ENCODE measurements at regions not wholly inside any gene's neighbourhood (a gene's known extent, or its start where the extent isn't known, plus 50 kb on each side); places are given as distances from the start of the nearest gene placed in this dataset.

DNA sequence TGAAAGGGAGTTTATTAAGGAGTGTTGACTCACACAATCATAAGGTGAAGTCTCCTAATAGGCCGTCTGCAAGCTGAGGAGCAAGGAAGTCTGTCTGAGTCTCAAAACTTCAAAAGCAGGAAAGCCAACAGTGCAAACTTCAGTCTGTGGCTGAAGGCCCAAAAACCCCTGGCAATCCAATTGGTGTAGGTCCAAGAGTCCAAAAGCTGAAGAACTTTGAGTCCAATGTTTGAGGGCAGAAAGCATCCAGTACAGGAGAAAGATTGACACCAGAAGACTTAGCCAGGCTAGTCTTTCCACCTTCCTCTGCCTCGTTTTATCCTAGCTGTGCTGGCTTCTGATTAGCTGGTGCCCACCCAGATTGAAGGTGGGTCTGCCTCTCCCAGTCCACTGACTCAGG lies 535.2 kb downstream of the ARAP2 start:
- Histone ChIP-seq H3K27me3 (ENCODE audit: insufficient read depth, low read length) (no peaks in the 10 kb centered on the region), H3K4me2 (ENCODE audit: low read length) (no peak overlapping the region), H3K9me2 (ENCODE audit: low read depth, low read length) (no peaks in the 10 kb centered on the region), H3K4me1 (ENCODE audit: insufficient read depth, low read length, severe bottlenecking) (no peaks in the 10 kb centered on the region), H3K9me3 (ENCODE audit: low read length) (peaks cover 6% of the 10 kb centered on the region; the same call in 1 of the 2 replicates), H3F3A (ENCODE audit: insufficient read depth, low read length) (no peaks in the 10 kb centered on the region), H3K9ac (ENCODE audit: low read length) (no peak overlapping the region), H3K36me3 (ENCODE audit: insufficient read depth, low read length) (no peaks in the 10 kb centered on the region), H2AFZ (ENCODE audit: low read length) (no peak overlapping the region), H3K4me3 (ENCODE audit: low read depth, low read length, poor library complexity, severe bottlenecking) (no peak overlapping the region), H3K27ac (ENCODE audit: low read depth, low read length, poor library complexity, severe bottlenecking) (no peak overlapping the region), H4K20me1 (ENCODE audit: insufficient read depth, low read length) (no peaks in the 10 kb centered on the region), H3K79me2 (ENCODE audit: insufficient read depth, low read length) (no peaks in the 10 kb centered on the region)
- TF ChIP-seq EZH2 (IDR thresholded peaks at IDR 0.05; ENCODE audit: borderline replicate concordance, low read length), result no peak
- TF ChIP-seq, protein P1, sequence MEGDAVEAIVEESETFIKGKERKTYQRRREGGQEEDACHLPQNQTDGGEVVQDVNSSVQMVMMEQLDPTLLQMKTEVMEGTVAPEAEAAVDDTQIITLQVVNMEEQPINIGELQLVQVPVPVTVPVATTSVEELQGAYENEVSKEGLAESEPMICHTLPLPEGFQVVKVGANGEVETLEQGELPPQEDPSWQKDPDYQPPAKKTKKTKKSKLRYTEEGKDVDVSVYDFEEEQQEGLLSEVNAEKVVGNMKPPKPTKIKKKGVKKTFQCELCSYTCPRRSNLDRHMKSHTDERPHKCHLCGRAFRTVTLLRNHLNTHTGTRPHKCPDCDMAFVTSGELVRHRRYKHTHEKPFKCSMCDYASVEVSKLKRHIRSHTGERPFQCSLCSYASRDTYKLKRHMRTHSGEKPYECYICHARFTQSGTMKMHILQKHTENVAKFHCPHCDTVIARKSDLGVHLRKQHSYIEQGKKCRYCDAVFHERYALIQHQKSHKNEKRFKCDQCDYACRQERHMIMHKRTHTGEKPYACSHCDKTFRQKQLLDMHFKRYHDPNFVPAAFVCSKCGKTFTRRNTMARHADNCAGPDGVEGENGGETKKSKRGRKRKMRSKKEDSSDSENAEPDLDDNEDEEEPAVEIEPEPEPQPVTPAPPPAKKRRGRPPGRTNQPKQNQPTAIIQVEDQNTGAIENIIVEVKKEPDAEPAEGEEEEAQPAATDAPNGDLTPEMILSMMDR (IDR thresholded peaks at IDR 0.05; ENCODE audit: low read length), result no peak

DNA sequence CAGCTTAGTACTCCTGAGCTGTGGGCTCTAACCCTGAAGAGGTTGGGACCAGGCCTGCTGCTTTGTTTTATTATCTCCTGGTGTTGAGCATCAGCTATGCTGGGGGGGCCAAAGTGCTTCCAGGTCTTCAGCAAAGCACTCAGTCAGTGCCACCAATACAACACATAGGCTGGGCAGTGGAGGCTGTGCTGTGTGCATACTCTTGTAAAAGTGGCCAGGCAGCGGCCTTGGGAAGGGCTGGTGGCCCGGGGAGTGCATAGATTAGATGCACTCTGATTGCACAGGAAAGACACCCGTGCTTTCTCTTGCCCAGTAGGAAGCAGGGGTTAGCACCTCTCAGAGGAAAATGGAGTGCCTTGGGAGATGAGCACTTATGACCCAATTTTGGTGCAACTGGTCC lies 534.0 kb downstream of the ARAP2 start:
- TF ChIP-seq, protein P1 (IDR thresholded peaks at IDR 0.05; ENCODE audit: low read length), result no peak
- TF ChIP-seq EZH2 (IDR thresholded peaks at IDR 0.05; ENCODE audit: borderline replicate concordance, low read length), result no peak

DNA sequence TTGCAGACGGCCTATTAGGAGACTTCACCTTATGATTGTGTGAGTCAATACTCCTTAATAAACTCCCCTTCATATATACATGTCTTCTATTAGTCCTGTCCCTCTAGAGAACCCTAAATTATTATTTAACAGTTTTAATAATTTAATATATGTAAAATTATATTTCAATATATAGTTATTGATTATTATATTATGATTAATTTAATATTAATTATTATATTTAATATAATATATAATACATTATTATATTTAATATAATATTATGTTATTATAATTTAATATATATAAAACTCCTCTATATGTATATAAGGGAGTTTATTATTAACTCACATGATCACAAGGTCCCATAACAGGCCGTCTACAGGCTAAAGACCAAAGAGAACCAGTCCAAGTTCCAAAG lies 533.2 kb downstream of the ARAP2 start:
- no peaks in the 10 kb centered on the region for H3K4me1 ChIP-seq (ENCODE audit: insufficient read depth, low read length, severe bottlenecking)
- no peaks in the 10 kb centered on the region for H3K36me3 ChIP-seq (ENCODE audit: insufficient read depth, low read length)
- H2AFZ ChIP-seq (ENCODE audit: low read length), result no peak overlapping the region
- H3K9me2 ChIP-seq (ENCODE audit: low read depth, low read length), result no peaks in the 10 kb centered on the region
- peaks cover 6% of the 10 kb centered on the region; the same call in 1 of the 2 replicates for H3K9me3 ChIP-seq (ENCODE audit: low read length)
- H3K4me2 ChIP-seq (ENCODE audit: low read length), result no peak overlapping the region
- H3K9ac ChIP-seq (ENCODE audit: low read length), result no peak overlapping the region
- no peaks in the 10 kb centered on the region for H4K20me1 ChIP-seq (ENCODE audit: insufficient read depth, low read length)
- TF ChIP-seq, protein P1 (IDR thresholded peaks at IDR 0.05; ENCODE audit: low read length), result no peak
- no peak for TF ChIP-seq EZH2 (IDR thresholded peaks at IDR 0.05; ENCODE audit: borderline replicate concordance, low read length)
- H3K27ac ChIP-seq (ENCODE audit: low read depth, low read length, poor library complexity, severe bottlenecking), result no peak overlapping the region
- H3K27me3 ChIP-seq (ENCODE audit: insufficient read depth, low read length), result no peaks in the 10 kb centered on the region
- no peaks in the 10 kb centered on the region for H3F3A ChIP-seq (ENCODE audit: insufficient read depth, low read length)
- no peaks in the 10 kb centered on the region for H3K79me2 ChIP-seq (ENCODE audit: insufficient read depth, low read length)
- H3K4me3 ChIP-seq (ENCODE audit: low read depth, low read length, poor library complexity, severe bottlenecking), result no peak overlapping the region

More for the DNA sequence above, 534.0 kb downstream of the ARAP2 start:
- no peaks in the 10 kb centered on the region for H3F3A ChIP-seq (ENCODE audit: insufficient read depth, low read length)
- no peak overlapping the region for H3K27ac ChIP-seq (ENCODE audit: low read depth, low read length, poor library complexity, severe bottlenecking)
- H3K9ac ChIP-seq (ENCODE audit: low read length), result no peak overlapping the region
- H4K20me1 ChIP-seq (ENCODE audit: insufficient read depth, low read length), result no peaks in the 10 kb centered on the region
- no peak overlapping the region for H3K4me3 ChIP-seq (ENCODE audit: low read depth, low read length, poor library complexity, severe bottlenecking)
- H3K9me3 ChIP-seq (ENCODE audit: low read length), result peaks cover 6% of the 10 kb centered on the region; the same call in 1 of the 2 replicates
- no peak overlapping the region for H2AFZ ChIP-seq (ENCODE audit: low read length)
- no peaks in the 10 kb centered on the region for H3K9me2 ChIP-seq (ENCODE audit: low read depth, low read length)
- no peaks in the 10 kb centered on the region for H3K36me3 ChIP-seq (ENCODE audit: insufficient read depth, low read length)
- H3K79me2 ChIP-seq (ENCODE audit: insufficient read depth, low read length), result no peaks in the 10 kb centered on the region
- H3K4me1 ChIP-seq (ENCODE audit: insufficient read depth, low read length, severe bottlenecking), result no peaks in the 10 kb centered on the region
- H3K27me3 ChIP-seq (ENCODE audit: insufficient read depth, low read length), result no peaks in the 10 kb centered on the region
- no peak overlapping the region for H3K4me2 ChIP-seq (ENCODE audit: low read length)

All from OCI-LY1 (cell line).